ENCODE measurements at regions not wholly inside any gene's neighbourhood (a gene's known extent, or its start where the extent isn't known, plus 50 kb on each side); places are given as distances from the start of the nearest gene placed in this dataset.

GRCh38 chr2:147083664-147084063, 761.2 kb upstream of the ACVR2A start:
- no peaks in the 10 kb centered on the region for H3K36me3 ChIP-seq (ENCODE audit: insufficient read depth)
- H3K79me2 ChIP-seq (replicated peaks; ENCODE audit: insufficient read depth) = no peaks in the 10 kb centered on the region
- ATAC-seq (no peak), DNase-seq (ENCODE audit: low spot score) (no peak)
- Mint-ChIP-seq H3K4me3 (no peak overlapping the region), H3K9me3 (no peaks in the 10 kb centered on the region), H3K36me3 (ENCODE audit: low read depth) (no peaks in the 10 kb centered on the region), H3K4me1 (0 out of 3 replicates have a peak, but pooled peaks cover 2% of the 10 kb centered on the region), H3K27me3 (ENCODE audit: insufficient read depth, low read depth, poor library complexity) (no peaks in the 10 kb centered on the region), H3K27ac (no peak overlapping the region)
- no peaks in the 10 kb centered on the region for H3K9me2 ChIP-seq (ENCODE audit: insufficient read depth)
- H3F3A ChIP-seq (replicated peaks; ENCODE audit: low read depth) = no peaks in the 10 kb centered on the region
- H2AFZ ChIP-seq = no peak overlapping the region
- no peak overlapping the region for H3K4me3 ChIP-seq
- H3K27ac ChIP-seq (ENCODE audit: low read depth) = no peak overlapping the region
- TF ChIP-seq STAT1 (IDR thresholded peaks at IDR 0.05; ENCODE audit: unreplicated experiment) = no peak
- TF ChIP-seq POLR2AphosphoS5 (IDR thresholded peaks at IDR 0.05; ENCODE audit: low read depth) = no peak
- no peak for TF ChIP-seq NANOG (IDR thresholded peaks at IDR 0.05; ENCODE audit: borderline replicate concordance)
- TF ChIP-seq ZNF331 (CRISPR knock-in tag; IDR thresholded peaks at IDR 0.05; ENCODE audit: low read depth) = no peak
- no peak for TF ChIP-seq JUNB (IDR thresholded peaks at IDR 0.05; ENCODE audit: unreplicated experiment)
- no peak for TF ChIP-seq CTCF (conservative IDR thresholded peaks at IDR 0.05; ENCODE audit: low read depth in 2 of 2)
- TF ChIP-seq ETS1 (IDR thresholded peaks at IDR 0.05) = no peak
- TF ChIP-seq REST (IDR thresholded peaks at IDR 0.05; ENCODE audit: unreplicated experiment) = no peak
- no peak for TF ChIP-seq ZNF114 (CRISPR knock-in tag; IDR thresholded peaks at IDR 0.05)
- no peak for TF ChIP-seq EZH2 (IDR thresholded peaks at IDR 0.05; ENCODE audit: low read depth, unreplicated experiment)
- TF ChIP-seq EZH2phosphoT487 (IDR thresholded peaks at IDR 0.05; ENCODE audit: unreplicated experiment) = no peak
- no peak for TF ChIP-seq CREB1 (CRISPR knock-in tag; IDR thresholded peaks at IDR 0.05; ENCODE audit: low read depth)
- no peak for TF ChIP-seq ZNF462 (CRISPR knock-in tag; IDR thresholded peaks at IDR 0.05)
- H4K20me1 ChIP-seq (replicated peaks; ENCODE audit: insufficient read depth) = no peaks in the 10 kb centered on the region
- H3K27me3 ChIP-seq (ENCODE audit: insufficient read depth) = no peaks in the 10 kb centered on the region
- H3K4me2 ChIP-seq = no peak overlapping the region
- no peaks in the 10 kb centered on the region for H3K4me1 ChIP-seq (ENCODE audit: insufficient read depth)

All from GM23338 (cell line).